Fibroblast of the aortic adventitia (primary cell): ENCODE measurements at regions not wholly inside any gene's neighbourhood (a gene's known extent, or its start where the extent isn't known, plus 50 kb on each side); places are given as distances from the start of the nearest gene placed in this dataset.

Experiments used
- DNase-seq: peaks from one replicate; pipeline ENCODE4 v3.0.0-alpha.2; 2010; ENCODE audit warnings: low read depth
- H3K4me3 ChIP-seq: 2 replicates; pipeline ENCODE4 v1.5.1; 2011; ENCODE audit warnings: low read depth, mild to moderate bottlenecking, control low read depth, low read length, moderate library complexity
- CTCF ChIP-seq: IDR thresholded peaks from 2 replicates; pipeline ENCODE4 v1.5.1; 2011; ENCODE audit warnings: mild to moderate bottlenecking, low read length, control low read depth, inconsistent platforms; ENCODE audit not compliant: insufficient read depth

- H3K4me3 ChIP-seq: no peak overlapping the region
- TF ChIP-seq CTCF: no peak
- no peak for DNase-seq
Observed at GRCh38 chr1:5622412-5622811, 369.8 kb downstream of the NPHP4 start.

GRCh38 chr1:5621692-5622091 is 370.5 kb downstream of the NPHP4 start:
- no peak for TF ChIP-seq CTCF
- DNase-seq: no peak
- H3K4me3 ChIP-seq: no peak overlapping the region

GRCh38 chr1:5620997-5621396 is 371.2 kb downstream of the NPHP4 start:
- no peak overlapping the region for H3K4me3 ChIP-seq
- no peak for TF ChIP-seq CTCF
- DNase-seq: no peak

DNA sequence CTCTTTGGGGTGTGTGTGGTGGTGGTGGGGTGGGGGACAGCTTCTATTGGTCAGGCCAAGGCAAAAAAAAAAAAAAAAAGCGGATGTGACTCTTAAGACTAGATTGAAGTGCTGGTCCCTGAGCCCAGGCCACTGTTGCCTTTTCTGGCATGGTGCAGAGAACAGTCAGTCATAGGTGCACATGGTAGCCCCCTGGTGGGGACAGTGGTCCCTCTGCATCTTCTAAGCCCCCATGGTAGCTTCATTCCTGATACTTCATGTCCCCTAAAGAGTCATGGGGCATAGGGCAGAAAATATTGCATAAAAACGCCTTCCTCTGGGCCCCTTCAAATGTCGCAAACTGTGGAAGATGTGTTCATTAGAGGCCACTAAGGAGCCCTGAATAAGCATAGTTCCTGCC is 371.8 kb downstream of the NPHP4 start:
- no peak for DNase-seq
- no peak for TF ChIP-seq CTCF
- no peak overlapping the region for H3K4me3 ChIP-seq

DNA sequence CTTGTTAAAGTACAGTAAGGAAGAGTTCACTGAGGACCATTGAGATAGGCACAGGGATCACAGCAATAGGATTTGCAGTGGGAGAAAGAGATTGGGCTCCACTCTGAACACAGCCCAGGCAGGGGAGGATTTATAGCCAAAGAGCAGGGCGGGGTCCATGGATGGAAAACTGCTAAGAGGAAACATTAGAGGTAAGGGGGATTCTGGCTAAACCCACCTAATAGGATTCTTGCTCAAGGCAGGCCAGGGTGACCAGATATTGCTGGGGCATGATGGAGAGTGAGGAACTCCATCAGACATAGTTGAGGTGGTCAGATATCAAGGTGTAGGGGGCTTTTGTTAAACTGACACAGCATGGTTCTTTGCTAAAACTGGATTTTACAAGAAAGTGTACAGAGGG is 372.8 kb downstream of the NPHP4 start:
- no peak for TF ChIP-seq CTCF
- H3K4me3 ChIP-seq: no peak overlapping the region
- no peak for DNase-seq

DNA sequence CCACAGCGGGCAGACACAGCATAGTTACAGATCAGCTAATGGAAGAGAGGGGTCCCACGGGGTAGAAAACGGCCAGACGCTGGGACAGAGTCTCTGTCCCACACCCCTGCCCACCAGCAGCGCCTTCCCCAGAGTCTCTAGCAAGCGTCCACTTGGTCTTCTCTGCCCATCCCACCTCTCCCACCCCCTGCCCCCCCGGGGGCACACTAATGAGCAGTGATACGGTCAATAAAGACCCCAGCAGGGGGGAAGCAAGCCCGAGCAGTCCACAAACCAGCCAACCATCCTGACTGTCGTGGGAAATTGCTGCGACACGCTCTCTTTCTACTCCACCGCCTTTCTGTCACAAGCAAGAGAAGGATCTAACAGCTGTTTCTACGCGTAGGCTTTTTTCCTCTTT is 374.7 kb downstream of the NPHP4 start:
- no peak for TF ChIP-seq CTCF
- DNase-seq: no peak
- H3K4me3 ChIP-seq: no peak overlapping the region

- H3K4me3 ChIP-seq: no peak overlapping the region
- TF ChIP-seq CTCF: no peak
- DNase-seq: no peak
Observed at GRCh38 chr1:5617179-5617520, 375.1 kb downstream of the NPHP4 start.
